HUES48 (cell line): ENCODE measurements at regions not wholly inside any gene's neighbourhood (a gene's known extent, or its start where the extent isn't known, plus 50 kb on each side); places are given as distances from the start of the nearest gene placed in this dataset.
A peak's percentile ranks its signal among the peaks of the same experiment; 100 is the strongest.

ENCODE experiments used
- H3K27ac ChIP-seq: one replicate; pipeline ENCODE4 v1.7.0; 2013; ENCODE audit warnings: low read depth, low read length, inconsistent platforms
- H3K27me3 ChIP-seq: 2 replicates; pipeline ENCODE4 v1.6.1; 2013; ENCODE audit warnings: mild to moderate bottlenecking, low read length; ENCODE audit not compliant: control insufficient read depth, insufficient read depth
- H3K36me3 ChIP-seq: 2 replicates; pipeline ENCODE4 v1.6.1; 2013; ENCODE audit warnings: low read length; ENCODE audit not compliant: control insufficient read depth, insufficient read depth
- H3K4me1 ChIP-seq: 2 replicates; pipeline ENCODE4 v1.6.1; 2013; ENCODE audit warnings: mild to moderate bottlenecking, low read length; ENCODE audit not compliant: control insufficient read depth, insufficient read depth
- H3K4me3 ChIP-seq: 2 replicates; pipeline ENCODE4 v1.5.1; 2013; ENCODE audit warnings: mild to moderate bottlenecking, low read depth, low read length
- H3K9ac ChIP-seq: 2 replicates; pipeline ENCODE4 v1.6.1; 2013; ENCODE audit warnings: mild to moderate bottlenecking, low read depth, low read length, moderate library complexity
- H3K9me3 ChIP-seq: 2 replicates; pipeline ENCODE4 v1.6.1; 2013; ENCODE audit warnings: low read length; ENCODE audit not compliant: control insufficient read depth, insufficient read depth

DNA sequence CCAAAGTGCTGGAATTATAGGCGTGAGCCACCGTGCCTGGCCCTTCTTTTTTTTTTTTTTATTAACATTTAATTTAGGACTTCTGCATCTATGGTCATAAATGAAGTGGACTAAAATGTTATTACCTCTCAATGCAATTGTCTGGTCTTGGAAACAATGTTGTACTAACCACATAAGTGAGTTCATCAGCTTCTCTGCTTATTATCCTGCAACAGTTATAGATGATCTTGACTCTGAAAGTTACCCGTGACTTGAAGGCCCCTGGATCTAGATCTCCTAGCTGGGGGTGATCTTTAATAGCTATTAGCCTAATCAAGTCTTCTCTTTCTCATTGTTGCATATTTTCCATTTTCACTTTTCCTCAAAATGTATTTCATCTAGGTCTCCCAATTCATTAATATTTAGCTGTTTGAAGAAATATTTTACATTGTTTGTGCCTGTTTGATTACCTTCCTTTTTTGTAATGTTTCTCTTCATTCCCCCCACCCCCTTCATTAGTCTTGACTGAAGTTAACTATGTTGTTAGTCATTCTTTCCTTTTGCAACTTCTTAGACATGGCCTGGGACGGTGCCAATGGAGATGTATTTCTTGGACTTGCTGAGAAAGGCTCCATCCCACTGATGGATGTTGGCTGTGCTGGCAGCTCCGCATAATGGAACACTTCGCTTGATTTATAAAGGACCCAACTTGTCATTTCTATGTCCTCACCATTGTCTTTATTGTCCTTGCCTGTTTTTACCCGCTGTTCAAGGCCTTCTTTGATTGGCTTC is 141.6 kb upstream of the RIOK3 start:
- Histone ChIP-seq H3K27me3 (no peaks in the 10 kb centered on the region), H3K9ac (no peak overlapping the region), H3K4me3 (no peak overlapping the region), H3K27ac (no peak overlapping the region), H3K36me3 (no peaks in the 10 kb centered on the region), H3K4me1 (peaks cover 20% of the 10 kb centered on the region), H3K9me3 (peaks cover 3% of the 10 kb centered on the region; the same call in 1 of the 2 replicates)

DNA sequence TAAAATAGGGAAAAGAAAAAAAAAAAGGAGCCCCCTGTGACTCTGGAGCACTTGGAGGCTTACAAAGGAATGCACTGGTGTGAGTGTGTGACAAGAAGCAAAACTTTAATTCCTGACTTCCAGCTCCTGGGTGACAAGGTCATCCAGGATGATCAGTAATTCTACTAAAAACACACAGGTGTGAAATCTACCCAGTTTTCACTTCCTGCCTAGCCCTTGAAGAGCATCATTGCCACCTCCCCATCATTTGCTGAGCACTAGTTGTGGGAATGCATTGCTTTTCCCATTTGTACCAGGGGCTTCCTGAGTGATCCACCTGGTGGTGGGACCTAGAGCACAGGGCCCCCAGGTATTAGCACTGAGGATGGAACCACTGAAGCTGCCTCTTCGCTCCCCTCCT is 139.7 kb upstream of the RIOK3 start:
- Histone ChIP-seq H3K9me3 (peaks cover 3% of the 10 kb centered on the region; the same call in 1 of the 2 replicates), H3K4me1 (peaks cover 20% of the 10 kb centered on the region), H3K27ac (no peak overlapping the region), H3K9ac (no peak overlapping the region), H3K27me3 (no peaks in the 10 kb centered on the region), H3K36me3 (no peaks in the 10 kb centered on the region), H3K4me3 (no peak overlapping the region)

DNA sequence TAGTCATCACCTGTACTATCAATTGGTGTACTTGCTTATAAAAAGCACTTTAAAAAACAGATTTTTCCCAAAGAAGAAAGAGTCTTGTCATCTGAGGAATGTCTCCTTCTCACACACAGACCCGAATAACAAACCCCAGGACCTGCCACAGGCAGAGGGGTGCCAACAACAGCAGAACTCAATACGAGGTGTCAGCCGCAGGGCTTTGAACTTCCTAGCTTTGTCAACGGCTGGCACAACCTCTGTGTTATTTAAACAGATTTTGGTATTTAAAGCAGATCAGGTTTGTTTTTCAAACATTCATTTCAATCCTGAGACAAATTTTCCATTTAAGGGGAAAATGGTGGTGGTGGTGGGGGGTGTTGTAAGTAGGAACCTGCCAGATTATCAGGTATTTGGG is 138.4 kb upstream of the RIOK3 start:
- H3K9me3 ChIP-seq, result peaks cover 3% of the 10 kb centered on the region; the same call in 1 of the 2 replicates
- no peak overlapping the region for H3K4me3 ChIP-seq
- H3K36me3 ChIP-seq, result no peaks in the 10 kb centered on the region
- peaks cover 20% of the 10 kb centered on the region for H3K4me1 ChIP-seq
- H3K27me3 ChIP-seq, result no peaks in the 10 kb centered on the region
- no peak overlapping the region for H3K9ac ChIP-seq
- H3K27ac ChIP-seq, result peak overlapping the region; percentile 67

DNA sequence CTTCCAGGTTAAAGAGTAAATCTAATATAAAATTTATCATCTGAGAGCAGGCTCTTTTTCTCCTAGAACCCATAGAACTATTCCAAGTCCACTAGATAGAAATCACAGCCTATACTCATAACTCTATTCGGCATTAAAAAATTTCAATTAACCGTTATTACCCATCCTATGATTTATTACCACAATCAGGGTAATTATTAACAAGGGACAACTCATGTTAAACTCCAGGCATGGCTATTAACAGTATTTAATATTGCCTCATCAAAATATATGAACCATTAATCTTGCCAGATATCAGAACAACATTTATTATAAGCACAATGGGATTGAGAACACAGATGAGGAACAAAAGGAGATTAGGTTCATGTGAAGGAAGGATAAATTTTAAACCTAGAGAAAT is 136.8 kb upstream of the RIOK3 start:
- Histone ChIP-seq H3K27me3 (no peaks in the 10 kb centered on the region), H3K4me3 (no peak overlapping the region), H3K9ac (no peak overlapping the region), H3K27ac (no peak overlapping the region), H3K4me1 (peaks cover 20% of the 10 kb centered on the region), H3K9me3 (peaks cover 3% of the 10 kb centered on the region; the same call in 1 of the 2 replicates), H3K36me3 (no peaks in the 10 kb centered on the region)

DNA sequence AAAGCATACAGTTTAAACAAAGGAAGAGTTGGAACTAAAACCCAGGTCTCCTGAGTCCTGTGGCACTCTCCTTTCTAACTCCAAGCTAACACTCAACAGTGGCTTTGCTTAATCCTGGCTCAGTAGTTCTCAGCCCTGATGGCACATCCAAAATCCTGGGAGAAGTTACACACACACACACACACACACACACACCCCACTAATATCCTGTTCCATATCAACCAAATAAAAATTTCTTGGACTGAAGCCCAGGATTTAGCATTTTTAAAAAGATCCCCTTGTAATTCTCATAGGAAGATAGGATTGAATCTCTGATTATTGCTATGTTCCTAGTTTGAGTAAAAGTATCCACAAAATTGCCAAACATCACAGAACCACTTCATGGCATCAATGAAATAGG is 136.1 kb upstream of the RIOK3 start:
- Histone ChIP-seq H3K9me3 (peaks cover 3% of the 10 kb centered on the region; the same call in 1 of the 2 replicates), H3K27ac (no peak overlapping the region), H3K4me3 (no peak overlapping the region), H3K9ac (no peak overlapping the region), H3K36me3 (no peaks in the 10 kb centered on the region), H3K4me1 (peaks cover 20% of the 10 kb centered on the region), H3K27me3 (no peaks in the 10 kb centered on the region)

DNA sequence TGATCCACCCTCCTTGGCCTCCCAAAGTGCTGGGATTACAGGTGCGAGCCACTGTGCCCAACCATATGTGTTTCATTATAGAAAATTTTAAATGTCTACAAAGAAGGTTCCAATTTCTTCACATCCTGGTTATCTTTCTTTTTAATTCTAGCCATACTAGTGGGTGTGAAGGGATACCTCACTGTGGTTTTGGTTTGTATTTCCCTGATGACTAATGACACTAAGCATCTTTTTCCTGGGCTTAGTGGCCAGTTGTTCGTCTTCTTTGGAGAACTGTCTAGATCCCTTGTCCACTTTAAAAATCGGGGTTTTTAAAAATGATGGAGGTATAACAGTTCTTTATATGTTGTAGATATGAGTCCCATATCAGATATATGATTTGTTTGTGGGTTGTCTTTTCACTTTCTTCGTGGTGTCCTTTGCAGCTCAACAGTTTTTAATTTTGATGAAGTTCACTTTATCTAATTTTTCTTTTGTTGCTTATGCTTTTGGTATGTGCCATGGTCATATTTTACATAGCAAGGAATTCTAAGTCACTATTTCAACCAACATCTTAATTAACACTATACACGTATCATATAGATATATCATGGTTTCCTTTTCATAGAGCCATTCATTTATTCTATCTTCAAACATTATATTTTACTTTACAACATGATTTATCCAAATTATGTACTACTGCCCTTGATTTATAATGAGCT is 135.0 kb upstream of the RIOK3 start:
- Histone ChIP-seq H3K4me3 (no peak overlapping the region), H3K4me1 (peaks cover 20% of the 10 kb centered on the region), H3K9ac (no peak overlapping the region), H3K27me3 (no peaks in the 10 kb centered on the region), H3K27ac (no peak overlapping the region), H3K9me3 (peaks cover 3% of the 10 kb centered on the region; the same call in 1 of the 2 replicates), H3K36me3 (no peaks in the 10 kb centered on the region)

DNA sequence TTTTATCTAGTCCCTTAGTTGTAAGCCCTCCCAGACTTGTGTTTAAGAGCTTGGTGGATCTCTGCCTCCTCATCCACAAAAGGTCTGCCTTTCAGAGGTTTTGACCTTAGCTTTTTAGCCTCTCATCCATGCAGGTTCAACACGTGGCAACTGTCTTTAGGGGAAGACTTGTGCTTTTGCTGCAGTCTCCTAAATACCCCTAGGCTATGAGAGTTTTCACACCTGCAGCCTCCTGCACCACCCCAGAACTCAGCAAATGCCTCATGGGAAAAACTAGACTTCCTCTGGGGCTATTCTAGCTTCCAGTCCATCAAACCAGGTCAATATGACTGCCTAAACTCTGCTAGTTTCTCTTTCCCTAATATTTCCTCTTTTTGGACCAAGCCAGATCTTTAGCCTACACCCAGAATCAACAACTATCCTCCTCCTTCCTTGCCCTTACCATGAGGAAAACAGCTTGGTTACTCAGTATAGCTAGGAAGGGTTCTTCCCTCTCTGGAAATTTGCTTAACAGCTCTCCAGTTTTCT is 132.3 kb upstream of the RIOK3 start:
- Histone ChIP-seq H3K9ac (no peak overlapping the region), H3K27ac (no peak overlapping the region), H3K4me1 (peaks cover 6% of the 10 kb centered on the region), H3K27me3 (no peaks in the 10 kb centered on the region; the same call in 1 of the 2 replicates), H3K9me3 (no peaks in the 10 kb centered on the region), H3K36me3 (no peaks in the 10 kb centered on the region), H3K4me3 (no peak overlapping the region)

DNA sequence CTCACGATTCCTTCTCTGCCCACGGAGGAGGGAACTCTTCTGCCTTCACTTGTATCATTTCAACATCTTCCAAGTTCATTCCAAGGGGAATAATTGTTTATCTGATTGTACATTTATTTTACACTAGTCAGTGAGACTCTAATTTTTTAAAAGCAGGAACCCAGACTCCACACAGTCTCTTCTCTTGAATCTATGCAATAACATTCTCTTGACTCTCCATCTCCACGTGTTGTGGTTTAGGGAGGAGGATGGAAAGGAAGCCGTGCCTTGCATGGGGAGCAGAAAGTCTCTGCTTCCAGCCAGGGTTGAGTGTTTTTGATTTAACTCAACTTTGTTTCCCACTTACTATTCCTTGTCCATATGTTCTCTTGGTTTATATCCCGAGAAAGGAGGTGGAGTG is 131.1 kb upstream of the RIOK3 start:
- Histone ChIP-seq H3K27me3 (no peaks in the 10 kb centered on the region; the same call in 1 of the 2 replicates), H3K4me3 (no peak overlapping the region)

DNA sequence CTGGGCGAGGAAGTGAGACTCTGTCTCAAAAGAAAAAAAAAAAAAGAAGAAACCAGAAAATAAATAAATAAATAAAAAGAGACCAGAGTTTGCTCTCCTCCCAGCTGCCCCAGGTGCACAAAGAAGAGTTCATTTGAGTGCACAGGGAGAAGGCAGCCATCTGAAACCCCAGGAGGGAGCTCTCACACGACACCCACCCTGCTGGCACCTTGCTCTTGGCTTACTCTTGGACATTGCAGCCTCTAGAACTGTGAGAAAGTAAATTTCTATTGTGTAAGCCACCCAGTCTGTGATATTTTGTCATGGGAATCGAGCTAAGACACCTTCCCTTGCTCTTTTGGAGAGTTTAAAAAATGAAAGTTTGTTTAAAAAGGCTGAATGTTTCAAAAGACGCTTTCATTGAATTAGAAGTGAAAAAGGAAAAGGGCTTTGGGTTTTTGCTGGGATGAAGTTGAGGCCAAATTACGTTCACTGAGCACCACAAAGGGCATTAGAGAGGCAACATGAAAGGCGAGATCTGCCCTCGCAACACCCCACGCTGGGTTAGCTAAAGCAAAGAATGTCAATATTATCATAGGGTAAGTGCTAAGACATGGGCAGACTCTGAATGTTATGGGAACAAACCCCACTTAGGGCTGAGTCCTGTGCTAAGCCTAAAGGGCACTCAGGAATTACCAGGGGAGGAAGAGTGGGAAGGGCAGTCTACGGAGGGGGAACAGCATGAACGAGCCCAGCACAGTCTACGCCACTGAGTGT is 128.9 kb upstream of the RIOK3 start:
- H3K27ac ChIP-seq, result no peak overlapping the region
- peaks cover 6% of the 10 kb centered on the region for H3K4me1 ChIP-seq
- no peak overlapping the region for H3K9ac ChIP-seq
- no peaks in the 10 kb centered on the region for H3K36me3 ChIP-seq
- no peaks in the 10 kb centered on the region; the same call in 1 of the 2 replicates for H3K27me3 ChIP-seq
- H3K4me3 ChIP-seq, result no peak overlapping the region
- no peaks in the 10 kb centered on the region for H3K9me3 ChIP-seq

More for the DNA sequence above, 131.1 kb upstream of the RIOK3 start:
- Histone ChIP-seq H3K4me1 (peaks cover 6% of the 10 kb centered on the region), H3K9me3 (no peaks in the 10 kb centered on the region), H3K36me3 (no peaks in the 10 kb centered on the region), H3K27ac (no peak overlapping the region), H3K9ac (no peak overlapping the region)

DNA sequence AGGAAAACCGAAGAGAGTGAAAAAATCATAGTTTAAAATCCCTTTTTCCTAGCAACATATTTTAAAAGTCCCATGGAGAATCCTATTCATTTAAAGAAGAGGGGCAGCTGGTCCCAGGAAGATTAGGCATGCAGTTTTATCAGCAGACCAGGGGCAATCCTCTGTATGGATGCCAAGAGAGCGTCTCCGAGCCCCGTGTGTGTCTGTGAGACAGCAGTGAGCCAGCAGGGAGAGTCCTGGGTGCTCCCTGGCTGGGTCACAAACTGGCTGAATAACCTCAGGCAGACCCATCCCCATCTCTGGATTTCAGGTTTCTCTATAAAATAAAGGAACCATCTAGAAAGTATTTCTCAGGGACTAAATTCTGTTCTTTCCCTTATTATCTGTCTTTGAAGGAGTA is 128.2 kb upstream of the RIOK3 start:
- H3K9me3 ChIP-seq, result no peaks in the 10 kb centered on the region
- no peak overlapping the region for H3K27ac ChIP-seq
- H3K36me3 ChIP-seq, result no peaks in the 10 kb centered on the region
- no peak overlapping the region for H3K9ac ChIP-seq
- H3K4me3 ChIP-seq, result no peak overlapping the region
- H3K27me3 ChIP-seq, result no peaks in the 10 kb centered on the region; the same call in 1 of the 2 replicates
- peaks cover 6% of the 10 kb centered on the region for H3K4me1 ChIP-seq
